NCI-H2029 treated with DMSO at 0.1 percent for 48 hours (cell line): ENCODE measurements at regions not wholly inside any gene's neighbourhood (a gene's known extent, or its start where the extent isn't known, plus 50 kb on each side); places are given as distances from the start of the nearest gene placed in this dataset.

Experiments
- DNase-seq: peaks from one replicate; lab custom pipeline; 2025; lab: John Stamatoyannopoulos, UW

DNA sequence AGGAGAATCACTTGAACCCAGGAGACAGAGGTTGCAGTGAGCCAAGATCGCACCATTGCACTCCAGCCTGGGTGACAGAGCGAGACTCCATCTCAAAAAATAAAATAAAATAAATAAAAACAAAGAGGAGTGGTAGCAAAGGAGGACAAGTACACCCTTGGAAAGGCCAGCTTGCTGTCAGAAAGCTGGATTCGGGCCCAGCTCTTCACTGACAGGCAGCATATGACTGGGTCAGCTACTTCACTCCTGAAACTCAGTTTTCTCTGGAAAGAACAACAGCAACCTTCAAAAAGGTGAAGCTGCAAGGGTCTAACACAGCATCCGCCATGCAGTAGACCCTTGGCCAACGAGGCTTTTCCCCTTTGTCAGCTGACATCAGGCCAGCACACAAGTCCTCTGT, 156.0 kb upstream of the TIAM1 start:
- DNase-seq, result no peak

- no peak for DNase-seq
These were observed 154.9 kb upstream of the TIAM1 start for GRCh38 chr21:31498985-31499384.

DNA sequence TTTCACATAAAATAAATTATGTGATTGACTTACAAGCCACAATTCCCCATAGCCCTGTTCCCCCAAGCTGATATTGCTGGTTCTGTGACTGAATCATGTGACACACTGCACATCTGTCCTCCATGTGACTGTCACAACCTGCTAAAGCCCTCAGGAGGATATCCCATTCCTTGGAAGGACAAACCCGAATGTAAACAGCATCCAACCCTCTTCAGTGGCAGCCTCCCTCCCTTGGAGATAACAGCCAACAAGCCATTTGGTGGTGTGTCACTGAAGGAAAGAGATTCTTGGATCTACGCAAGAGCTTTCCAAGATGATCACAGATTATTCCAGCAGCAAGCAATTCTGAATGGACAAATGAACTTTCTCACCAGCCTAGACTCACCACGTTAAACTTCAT, 153.9 kb upstream of the TIAM1 start:
- no peak for DNase-seq

GRCh38 chr21:31493350-31493880, 149.4 kb upstream of the TIAM1 start:
- DNase-seq, result no peak

DNA sequence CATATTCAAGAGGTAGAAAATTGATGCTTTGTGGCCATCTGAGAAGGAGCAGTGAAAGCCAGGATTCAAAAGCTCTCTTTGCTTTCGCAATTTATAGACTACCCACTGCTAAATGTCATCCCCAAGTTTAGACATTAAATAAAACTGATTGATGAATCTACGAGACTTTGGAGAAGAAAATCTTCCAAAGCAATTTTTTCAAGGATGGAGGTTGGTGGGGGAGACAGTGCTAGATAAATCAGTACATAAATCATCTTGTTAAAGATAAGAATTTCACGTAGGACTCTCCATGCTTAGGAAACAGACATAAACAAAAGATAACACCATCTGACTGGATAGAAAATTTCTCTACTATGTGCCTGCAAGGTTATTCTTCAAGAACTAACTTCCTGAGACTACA, 147.6 kb upstream of the TIAM1 start:
- DNase-seq, result no peak

GRCh38 chr21:31490443-31490842, 146.4 kb upstream of the TIAM1 start:
- no peak for DNase-seq

DNA sequence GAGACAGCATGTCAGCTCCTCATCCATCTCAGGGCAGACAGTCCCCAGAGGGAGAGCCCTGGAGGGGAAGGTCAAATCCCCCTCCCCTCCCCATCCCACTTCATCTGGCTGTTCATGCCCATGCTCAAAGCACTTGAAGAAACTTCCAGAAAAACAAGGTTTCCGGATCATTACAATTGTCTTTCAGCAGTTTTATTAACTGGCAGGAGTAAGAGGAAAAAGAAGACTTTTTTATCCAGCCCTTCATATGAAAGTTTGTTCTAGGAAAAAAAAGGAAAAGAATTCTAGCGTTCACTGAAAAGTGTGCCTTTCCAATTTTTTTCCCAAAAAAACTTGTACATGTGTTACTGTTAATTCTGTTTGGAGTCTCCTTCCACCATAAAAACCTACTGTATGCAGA, 145.7 kb upstream of the TIAM1 start:
- DNase-seq, result no peak

GRCh38 chr21:31489014-31489413, 145.0 kb upstream of the TIAM1 start:
- no peak for DNase-seq

GRCh38 chr21:31484219-31484618, 140.2 kb upstream of the TIAM1 start:
- no peak for DNase-seq

DNA sequence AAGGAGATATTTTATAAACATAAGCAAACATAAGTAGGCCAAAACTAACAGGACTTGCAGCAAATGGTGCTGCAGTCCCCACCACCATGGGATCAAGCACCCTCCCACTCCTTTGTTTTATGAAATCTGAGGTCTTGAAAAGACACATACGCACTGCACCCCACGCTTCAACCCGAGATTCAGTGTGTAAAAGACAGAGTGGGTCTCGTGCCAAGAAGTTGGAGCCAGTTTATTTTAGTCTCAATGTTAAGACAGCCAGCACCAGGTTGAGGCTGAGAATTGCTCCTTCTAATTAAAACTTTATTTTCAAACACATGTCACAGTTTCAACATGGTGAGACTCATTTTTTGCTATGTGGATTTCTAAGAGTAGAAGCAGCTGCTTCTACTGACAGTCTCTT, 139.1 kb upstream of the TIAM1 start:
- DNase-seq, result no peak

DNA sequence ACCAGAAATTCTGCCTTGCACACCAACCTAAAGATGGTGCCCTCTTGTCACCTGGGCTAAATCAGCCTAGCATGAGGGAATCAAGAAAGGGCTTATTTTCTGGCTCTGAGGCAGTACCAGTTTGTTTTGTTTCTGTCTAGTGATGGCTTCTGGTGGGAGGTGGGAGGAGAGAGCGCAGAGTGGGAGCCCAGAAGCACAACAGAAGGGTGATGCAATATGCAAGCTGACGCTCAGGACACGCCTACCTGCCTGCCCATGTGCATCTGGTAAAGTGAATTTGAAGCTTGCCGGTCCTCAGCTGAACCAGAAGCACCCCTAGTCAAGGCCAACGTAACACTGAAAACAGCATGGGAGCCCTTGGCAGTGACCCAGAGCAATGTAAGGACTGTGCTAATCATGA, 138.4 kb upstream of the TIAM1 start:
- no peak for DNase-seq

GRCh38 chr21:31480228-31480627, 136.2 kb upstream of the TIAM1 start:
- DNase-seq, result no peak

DNA sequence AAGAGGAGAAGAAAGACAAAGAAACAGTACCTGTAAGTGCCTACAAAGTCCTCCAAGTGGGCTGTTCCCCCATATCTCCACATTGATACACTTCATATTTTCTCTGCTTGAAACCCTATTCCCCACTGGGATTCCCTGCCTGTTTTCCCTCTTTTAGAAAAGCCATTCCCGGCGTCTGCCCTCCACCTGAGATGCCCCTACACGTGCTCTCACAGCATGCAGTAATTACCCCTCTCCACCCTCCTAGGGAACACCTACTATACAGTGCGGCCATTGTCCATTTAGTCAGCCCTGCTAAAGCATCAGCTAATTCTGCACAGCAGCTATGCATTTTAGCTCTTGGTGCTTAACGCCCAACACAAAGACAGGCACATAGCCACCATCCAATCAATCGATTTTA, 135.7 kb upstream of the TIAM1 start:
- no peak for DNase-seq

DNA sequence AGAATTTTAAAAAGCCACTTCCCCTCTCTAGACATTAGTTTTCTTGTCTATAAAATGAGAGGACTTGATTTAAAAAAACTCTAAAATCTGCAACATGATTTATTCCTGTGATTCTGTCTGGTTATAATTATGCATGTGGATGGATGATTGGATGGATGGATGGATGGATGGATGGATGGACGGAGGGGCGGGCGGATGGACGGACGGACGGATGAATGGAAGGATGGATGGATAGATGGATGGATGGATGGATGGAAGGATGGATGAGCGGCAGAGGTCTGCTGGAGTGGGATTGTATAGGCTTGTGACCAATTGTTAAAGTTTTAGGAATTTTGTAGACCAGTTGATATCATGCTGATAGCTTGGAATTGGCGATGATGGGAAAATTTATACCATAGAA, 135.2 kb upstream of the TIAM1 start:
- DNase-seq, result no peak

GRCh38 chr21:31476263-31477022, 132.4 kb upstream of the TIAM1 start:
- no peak for DNase-seq

DNA sequence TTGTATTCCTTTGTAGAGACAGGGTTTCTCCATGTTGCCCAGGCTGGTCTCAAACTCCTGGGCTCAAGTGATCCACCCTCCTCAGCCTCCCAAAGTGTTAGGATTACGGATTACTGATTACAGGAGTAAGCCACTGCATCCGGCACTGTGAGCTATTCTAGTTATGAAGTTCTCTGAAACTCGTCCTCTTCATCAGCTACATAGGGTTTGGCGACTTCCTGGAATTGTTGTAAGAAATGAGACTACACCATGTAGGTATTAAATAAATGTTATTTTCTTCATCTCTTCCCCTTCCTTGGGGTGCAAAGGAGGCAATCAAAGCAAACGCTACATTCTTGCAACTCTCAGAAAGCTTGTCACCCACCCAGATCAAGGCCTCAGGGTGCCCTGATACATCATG, 131.2 kb upstream of the TIAM1 start:
- DNase-seq, result no peak

GRCh38 chr21:31473685-31474345, 129.8 kb upstream of the TIAM1 start:
- no peak for DNase-seq

DNA sequence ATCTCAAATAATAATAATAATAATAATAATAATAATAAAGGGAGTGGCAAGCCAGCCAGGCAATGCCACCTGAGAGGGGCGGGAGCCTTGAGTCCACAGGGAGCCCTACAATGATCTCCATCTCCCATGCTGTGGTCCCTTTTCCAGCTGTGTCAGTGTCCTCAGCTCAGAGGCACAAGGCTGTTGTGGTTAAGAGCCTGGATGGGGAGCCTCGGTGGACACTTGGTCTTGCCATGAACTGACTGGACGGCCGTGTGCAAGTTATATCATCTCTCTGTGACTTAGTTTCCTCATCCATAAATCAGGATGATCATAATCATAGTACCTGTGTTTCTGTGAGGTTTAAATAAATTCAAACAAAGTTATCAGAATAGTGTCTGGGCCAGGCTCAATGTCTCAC, 127.8 kb upstream of the TIAM1 start:
- DNase-seq, result no peak

GRCh38 chr21:31470896-31471694, 127.0 kb upstream of the TIAM1 start:
- no peak for DNase-seq

- no peak for DNase-seq
These were observed 116.9 kb upstream of the TIAM1 start for GRCh38 chr21:31460980-31461379.

DNA sequence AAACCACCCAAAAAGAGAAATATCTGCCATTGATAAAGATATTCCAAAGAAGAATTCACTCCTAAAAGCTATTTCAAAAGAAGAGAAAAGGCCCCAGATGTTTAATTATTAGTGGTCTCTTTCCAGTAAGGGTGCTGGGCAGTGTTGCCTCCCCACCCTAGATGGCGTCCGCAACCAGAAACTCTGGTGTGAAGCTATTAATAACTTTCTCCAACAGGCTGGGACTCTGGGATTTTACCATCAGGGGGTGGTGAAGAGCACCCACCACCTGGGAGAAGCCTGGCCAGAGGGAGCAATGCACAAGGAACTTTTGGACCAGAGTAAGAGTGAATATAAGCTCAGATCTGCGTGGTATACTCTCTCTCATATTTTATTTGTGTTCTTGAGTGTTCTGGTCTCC, 115.4 kb upstream of the TIAM1 start:
- no peak for DNase-seq

DNA sequence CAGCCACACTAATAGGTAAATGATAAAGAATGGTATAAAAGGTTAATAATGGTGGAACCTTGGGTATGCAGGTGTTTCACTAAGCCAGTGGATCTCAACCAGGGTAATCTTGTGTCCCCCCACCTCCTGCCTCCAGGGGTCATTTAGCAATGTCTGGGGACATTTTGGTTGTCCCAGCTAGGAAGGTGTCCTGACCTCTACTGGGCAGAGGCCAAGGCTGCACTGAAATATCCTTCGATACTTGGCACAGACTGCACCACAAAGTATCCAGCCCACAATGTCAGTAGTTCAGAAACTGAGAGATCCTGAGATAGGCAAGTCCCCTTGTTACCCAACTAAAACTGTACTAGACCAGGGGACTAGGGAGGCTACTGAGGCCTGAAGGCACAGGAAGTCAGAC, 113.6 kb upstream of the TIAM1 start:
- no peak for DNase-seq

GRCh38 chr21:31456201-31456600, 112.1 kb upstream of the TIAM1 start:
- DNase-seq, result no peak
